ENCODE measurements at regions not wholly inside any gene's neighbourhood (a gene's known extent, or its start where the extent isn't known, plus 50 kb on each side); places are given as distances from the start of the nearest gene placed in this dataset.
"Not testable (repeated sequence)": the region's sequence is repeated elsewhere in the genome, so short reads cannot be mapped to it uniquely, and the experiment has no call there.

- intact Hi-C loops (cut with micrococcal nuclease), result no loop called here
Observed at GRCh38 chr20:53655625-53656292, 62.1 kb upstream of the ZNF217 start.

GRCh38 chr20:53654932-53655624 lies 61.4 kb upstream of the ZNF217 start:
- intact Hi-C loops (cut with micrococcal nuclease), result no loop called here

- intact Hi-C loops (cut with micrococcal nuclease), result not testable (repeated sequence)
Observed at GRCh38 chr20:53654521-53654920, 60.9 kb upstream of the ZNF217 start.

GRCh38 chr20:53652859-53653517 lies 59.3 kb upstream of the ZNF217 start:
- intact Hi-C loops (cut with micrococcal nuclease), result loop anchor here (1.0 to 2.0 kb wide), 8 partner anchors 7 to 288 kb away; no protein-coding TSS in a partner anchor

- intact Hi-C loops (cut with micrococcal nuclease), result loop anchor here (1.0 to 2.0 kb wide), 8 partner anchors 8 to 289 kb away; no protein-coding TSS in a partner anchor
Observed at GRCh38 chr20:53652090-53652858, 58.6 kb upstream of the ZNF217 start.

GRCh38 chr20:53649493-53649892 lies 55.9 kb upstream of the ZNF217 start:
- intact Hi-C loops (cut with micrococcal nuclease), result not testable (repeated sequence)

- intact Hi-C loops (cut with micrococcal nuclease), result no loop called here
Observed at GRCh38 chr20:53647286-53647821, 53.7 kb upstream of the ZNF217 start.

- intact Hi-C loops (cut with micrococcal nuclease), result no loop called here
Observed at GRCh38 chr20:53646550-53646949, 52.9 kb upstream of the ZNF217 start.

GRCh38 chr20:53645582-53645897 lies 51.9 kb upstream of the ZNF217 start:
- intact Hi-C loops (cut with micrococcal nuclease), result no loop called here

GRCh38 chr20:53644108-53644507 lies 50.5 kb upstream of the ZNF217 start:
- intact Hi-C loops (cut with micrococcal nuclease), result loop anchor here (5.0 kb wide), 1 partner anchor 672 kb away; the partner anchor contains the start of gene TSHZ2

All from T-helper 1 cell treated with Interleukin-12 subunit alpha and Interleukin-12 subunit beta and Interleukin-4 antibody, amounts not matched to agents 30 ng/mL and 1 ng/mL, for 36 hours (primary cell).